Muscle layer of duodenum (tissue), 2 donors: ENCODE measurements at regions not wholly inside any gene's neighbourhood (a gene's known extent, or its start where the extent isn't known, plus 50 kb on each side); places are given as distances from the start of the nearest gene placed in this dataset.
"Not testable (repeated sequence)": the region's sequence is repeated elsewhere in the genome, so short reads cannot be mapped to it uniquely, and the experiment has no call there.

ENCODE experiments used
- H3K27ac ChIP-seq: one replicate; pipeline ENCODE4 v1.7.0; 2013; ENCODE audit warnings: mild to moderate bottlenecking, low read length
- H3K27me3 ChIP-seq: one replicate; pipeline ENCODE4 v1.7.0; 2013; ENCODE audit warnings: low read depth, mild to moderate bottlenecking, control low read depth, low read length
- H3K36me3 ChIP-seq, 2 donors: one replicate each; pipeline ENCODE4 v1.7.0; 2013; ENCODE audit warnings: low read length in 2 of 2, control low read depth in 1 of 2, mild to moderate bottlenecking in 1 of 2; ENCODE audit not compliant: insufficient read depth in 2 of 2, control insufficient read depth in 1 of 2
- H3K4me1 ChIP-seq, 2 donors: one replicate each; pipeline ENCODE4 v1.7.0; 2013; ENCODE audit warnings: low read length in 2 of 2, mild to moderate bottlenecking in 2 of 2, control low read depth in 1 of 2, moderate library complexity in 1 of 2; ENCODE audit not compliant: insufficient read depth in 2 of 2, control insufficient read depth in 1 of 2
- H3K4me3 ChIP-seq, 2 donors: one replicate each; pipeline ENCODE4 v1.7.0; 2013; ENCODE audit warnings: low read length in 2 of 2, low read depth in 1 of 2, mild to moderate bottlenecking in 1 of 2
- H3K9me3 ChIP-seq, 2 donors: one replicate each; pipeline ENCODE4 v1.7.0; 2013; ENCODE audit warnings: low read length in 2 of 2, control low read depth in 1 of 2, mild to moderate bottlenecking in 1 of 2; ENCODE audit not compliant: control insufficient read depth in 1 of 2
- donor health status: healthy.

- Histone ChIP-seq H3K4me3 (no peak overlapping the region), H3K27ac (no peak overlapping the region), H3K9me3 (no peaks in the 10 kb centered on the region), H3K27me3 (no peaks in the 10 kb centered on the region), H3K4me1 (no peaks in the 10 kb centered on the region), H3K36me3 (no peaks in the 10 kb centered on the region)
Observed at GRCh38 chr9:99638971-99639370, 182.7 kb upstream of the NR4A3 start.

GRCh38 chr9:99647604-99648003, 174.1 kb upstream of the NR4A3 start:
- no peaks in the 10 kb centered on the region for H3K36me3 ChIP-seq
- no peak overlapping the region for H3K27ac ChIP-seq
- no peaks in the 10 kb centered on the region for H3K27me3 ChIP-seq
- no peaks in the 10 kb centered on the region for H3K9me3 ChIP-seq
- no peak overlapping the region for H3K4me3 ChIP-seq
- no peaks in the 10 kb centered on the region for H3K4me1 ChIP-seq

- no peaks in the 10 kb centered on the region for H3K36me3 ChIP-seq
- no peaks in the 10 kb centered on the region for H3K4me1 ChIP-seq
- no peak overlapping the region for H3K27ac ChIP-seq
- no peaks in the 10 kb centered on the region for H3K9me3 ChIP-seq
- no peak overlapping the region for H3K4me3 ChIP-seq
- no peaks in the 10 kb centered on the region for H3K27me3 ChIP-seq
Observed at GRCh38 chr9:99650187-99650874, 171.4 kb upstream of the NR4A3 start.

GRCh38 chr9:99660191-99660636, 161.5 kb upstream of the NR4A3 start:
- H3K4me1 ChIP-seq = no peaks in the 10 kb centered on the region
- no peak overlapping the region for H3K27ac ChIP-seq
- no peaks in the 10 kb centered on the region for H3K27me3 ChIP-seq
- H3K9me3 ChIP-seq = no peaks in the 10 kb centered on the region
- no peaks in the 10 kb centered on the region for H3K36me3 ChIP-seq
- H3K4me3 ChIP-seq = no peak overlapping the region

GRCh38 chr9:99663297-99663696, 158.4 kb upstream of the NR4A3 start:
- H3K27ac ChIP-seq = no peak overlapping the region
- no peak overlapping the region for H3K4me3 ChIP-seq
- no peaks in the 10 kb centered on the region for H3K4me1 ChIP-seq
- H3K27me3 ChIP-seq = no peaks in the 10 kb centered on the region
- no peaks in the 10 kb centered on the region for H3K36me3 ChIP-seq
- no peaks in the 10 kb centered on the region for H3K9me3 ChIP-seq

- no peak overlapping the region for H3K27ac ChIP-seq
- H3K4me3 ChIP-seq = no peak overlapping the region
Observed at GRCh38 chr9:99663856-99664255, 157.8 kb upstream of the NR4A3 start.

GRCh38 chr9:99666571-99666970, 155.1 kb upstream of the NR4A3 start:
- no peaks in the 10 kb centered on the region for H3K36me3 ChIP-seq
- H3K4me3 ChIP-seq = no peak overlapping the region
- no peaks in the 10 kb centered on the region for H3K4me1 ChIP-seq
- H3K27ac ChIP-seq = no peak overlapping the region
- no peaks in the 10 kb centered on the region for H3K27me3 ChIP-seq
- H3K9me3 ChIP-seq = no peaks in the 10 kb centered on the region

More at GRCh38 chr9:99663856-99664255, 157.8 kb upstream of the NR4A3 start:
- Histone ChIP-seq H3K36me3 (no peaks in the 10 kb centered on the region), H3K9me3 (no peaks in the 10 kb centered on the region), H3K4me1 (no peaks in the 10 kb centered on the region), H3K27me3 (no peaks in the 10 kb centered on the region)

- H3K27me3 ChIP-seq, H3K9me3 ChIP-seq, H3K4me1 ChIP-seq, H3K27ac ChIP-seq, H3K36me3 ChIP-seq, H3K4me3 ChIP-seq: not testable (repeated sequence)
Observed at GRCh38 chr9:99670886-99671285, 150.8 kb upstream of the NR4A3 start.

- Histone ChIP-seq H3K27ac (no peak overlapping the region), H3K9me3 (no peaks in the 10 kb centered on the region), H3K27me3 (no peaks in the 10 kb centered on the region), H3K36me3 (no peaks in the 10 kb centered on the region), H3K4me3 (no peak overlapping the region), H3K4me1 (no peaks in the 10 kb centered on the region)
Observed at GRCh38 chr9:99677281-99677680, 144.4 kb upstream of the NR4A3 start.

- Histone ChIP-seq H3K4me3 (no peak overlapping the region), H3K27me3 (no peaks in the 10 kb centered on the region), H3K27ac (no peak overlapping the region), H3K9me3 (no peaks in the 10 kb centered on the region), H3K36me3 (no peaks in the 10 kb centered on the region), H3K4me1 (no peaks in the 10 kb centered on the region)
Observed at GRCh38 chr9:99678566-99678965, 143.1 kb upstream of the NR4A3 start.

GRCh38 chr9:99680191-99680590, 141.5 kb upstream of the NR4A3 start:
- H3K4me1 ChIP-seq = no peaks in the 10 kb centered on the region
- H3K4me3 ChIP-seq = no peak overlapping the region
- H3K36me3 ChIP-seq = no peaks in the 10 kb centered on the region
- H3K27ac ChIP-seq = no peak overlapping the region
- H3K9me3 ChIP-seq = no peaks in the 10 kb centered on the region
- H3K27me3 ChIP-seq = no peaks in the 10 kb centered on the region

GRCh38 chr9:99681113-99681512, 140.6 kb upstream of the NR4A3 start:
- no peak overlapping the region for H3K4me3 ChIP-seq
- H3K27me3 ChIP-seq = no peaks in the 10 kb centered on the region
- no peaks in the 10 kb centered on the region for H3K9me3 ChIP-seq
- H3K36me3 ChIP-seq = no peaks in the 10 kb centered on the region
- no peaks in the 10 kb centered on the region for H3K4me1 ChIP-seq
- no peak overlapping the region for H3K27ac ChIP-seq
